ENCODE measurements at regions not wholly inside any gene's neighbourhood (a gene's known extent, or its start where the extent isn't known, plus 50 kb on each side); places are given as distances from the start of the nearest gene placed in this dataset.
A peak's percentile ranks its signal among the peaks of the same experiment; 100 is the strongest.
"Not testable (repeated sequence)": the region's sequence is repeated elsewhere in the genome, so short reads cannot be mapped to it uniquely, and the experiment has no call there.

DNA sequence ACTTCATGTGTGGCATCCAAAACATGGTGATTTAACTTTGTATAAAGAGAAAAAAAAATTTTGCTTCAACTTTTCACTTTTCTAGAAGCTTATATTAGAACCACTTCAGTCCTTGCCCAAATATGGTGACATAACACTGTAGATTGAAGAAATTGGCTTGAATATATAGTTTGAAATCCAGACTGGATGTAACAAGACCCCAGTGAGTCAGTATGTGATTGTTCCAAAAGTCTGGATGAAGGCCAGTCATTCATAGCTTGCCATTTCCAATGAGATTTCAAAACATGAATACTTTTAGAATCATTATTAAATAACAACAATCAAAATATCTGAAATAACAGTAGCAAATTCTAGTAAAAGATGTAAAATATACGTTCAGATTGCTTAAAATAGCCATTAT, 104.8 kb upstream of the FN1 start:
- TF ChIP-seq, protein P1, sequence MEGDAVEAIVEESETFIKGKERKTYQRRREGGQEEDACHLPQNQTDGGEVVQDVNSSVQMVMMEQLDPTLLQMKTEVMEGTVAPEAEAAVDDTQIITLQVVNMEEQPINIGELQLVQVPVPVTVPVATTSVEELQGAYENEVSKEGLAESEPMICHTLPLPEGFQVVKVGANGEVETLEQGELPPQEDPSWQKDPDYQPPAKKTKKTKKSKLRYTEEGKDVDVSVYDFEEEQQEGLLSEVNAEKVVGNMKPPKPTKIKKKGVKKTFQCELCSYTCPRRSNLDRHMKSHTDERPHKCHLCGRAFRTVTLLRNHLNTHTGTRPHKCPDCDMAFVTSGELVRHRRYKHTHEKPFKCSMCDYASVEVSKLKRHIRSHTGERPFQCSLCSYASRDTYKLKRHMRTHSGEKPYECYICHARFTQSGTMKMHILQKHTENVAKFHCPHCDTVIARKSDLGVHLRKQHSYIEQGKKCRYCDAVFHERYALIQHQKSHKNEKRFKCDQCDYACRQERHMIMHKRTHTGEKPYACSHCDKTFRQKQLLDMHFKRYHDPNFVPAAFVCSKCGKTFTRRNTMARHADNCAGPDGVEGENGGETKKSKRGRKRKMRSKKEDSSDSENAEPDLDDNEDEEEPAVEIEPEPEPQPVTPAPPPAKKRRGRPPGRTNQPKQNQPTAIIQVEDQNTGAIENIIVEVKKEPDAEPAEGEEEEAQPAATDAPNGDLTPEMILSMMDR (IDR thresholded peaks at IDR 0.05; ENCODE audit: low read depth, low read length, missing control alignments) = no peak
- H3K4me3 ChIP-seq (replicated peaks; ENCODE audit: low read depth, low read length) = no peak overlapping the region
- DNase-seq (ENCODE audit: extremely low read depth, low read depth) = no peak

DNA sequence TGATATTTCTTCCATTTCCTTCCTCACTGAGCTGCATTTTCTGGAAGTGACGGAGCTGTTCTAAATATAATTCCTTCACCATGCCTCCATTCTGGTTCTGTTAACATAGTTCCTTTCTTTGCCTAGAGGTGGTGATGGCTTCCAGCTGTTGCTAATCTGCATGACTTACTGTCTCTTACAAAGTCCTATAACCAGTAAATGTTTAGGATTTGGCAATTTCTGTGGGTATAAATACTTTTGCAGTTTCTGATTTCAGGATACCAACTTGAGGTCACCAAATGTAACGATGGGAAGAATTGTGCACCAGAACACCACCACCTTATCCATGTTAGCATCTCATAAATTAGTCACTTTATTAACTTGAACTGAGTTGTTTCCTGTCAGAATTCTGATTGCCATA, 101.7 kb upstream of the FN1 start:
- no peak overlapping the region for H3K4me3 ChIP-seq (replicated peaks; ENCODE audit: low read depth, low read length)
- TF ChIP-seq, protein P1 (IDR thresholded peaks at IDR 0.05; ENCODE audit: low read depth, low read length, missing control alignments) = no peak
- DNase-seq (ENCODE audit: extremely low read depth, low read depth) = peak; percentile 61

DNA sequence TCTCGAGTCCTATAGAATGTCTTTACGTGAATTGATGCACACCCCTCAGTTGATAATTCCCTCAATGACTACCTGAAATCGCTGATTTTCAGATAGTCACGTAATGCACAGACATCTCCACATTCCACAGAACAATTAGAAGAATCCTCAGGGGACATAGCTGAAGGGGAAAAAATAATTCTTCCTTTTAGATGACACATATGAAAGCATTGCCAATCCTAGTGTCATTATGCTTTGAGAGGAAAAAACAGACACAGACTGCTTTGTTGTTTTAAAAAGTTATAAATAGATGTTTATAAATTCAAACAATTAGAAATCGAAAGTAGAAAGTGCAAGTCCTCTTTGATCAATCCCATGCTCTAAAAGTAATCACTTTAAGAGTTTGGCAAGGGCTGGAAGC, 100.6 kb upstream of the FN1 start:
- no peak for DNase-seq (ENCODE audit: extremely low read depth, low read depth)
- TF ChIP-seq, protein P1 (IDR thresholded peaks at IDR 0.05; ENCODE audit: low read depth, low read length, missing control alignments) = no peak
- no peak overlapping the region for H3K4me3 ChIP-seq (replicated peaks; ENCODE audit: low read depth, low read length)

DNA sequence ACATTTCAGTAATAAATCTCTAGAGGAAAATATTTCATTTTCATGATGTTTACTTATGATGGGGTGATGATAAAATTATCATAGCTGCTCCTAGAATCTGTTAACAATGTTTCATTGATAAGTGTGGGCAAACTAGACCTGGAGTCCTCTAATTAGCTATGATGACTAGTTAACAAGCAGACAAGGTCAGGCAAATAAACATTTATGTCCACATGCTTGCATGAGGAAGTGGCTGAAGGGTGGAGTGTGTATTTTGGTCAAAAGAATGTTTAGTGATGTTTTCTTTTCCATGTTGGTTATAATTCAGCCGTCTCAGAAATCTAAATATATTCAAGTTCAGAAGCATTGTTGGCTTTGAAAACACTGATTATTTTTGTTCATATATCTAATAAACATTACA, 99.9 kb upstream of the FN1 start:
- no peak overlapping the region for H3K4me3 ChIP-seq (replicated peaks; ENCODE audit: low read depth, low read length)
- TF ChIP-seq, protein P1 (IDR thresholded peaks at IDR 0.05; ENCODE audit: low read depth, low read length, missing control alignments) = no peak
- no peak for DNase-seq (ENCODE audit: extremely low read depth, low read depth)

DNA sequence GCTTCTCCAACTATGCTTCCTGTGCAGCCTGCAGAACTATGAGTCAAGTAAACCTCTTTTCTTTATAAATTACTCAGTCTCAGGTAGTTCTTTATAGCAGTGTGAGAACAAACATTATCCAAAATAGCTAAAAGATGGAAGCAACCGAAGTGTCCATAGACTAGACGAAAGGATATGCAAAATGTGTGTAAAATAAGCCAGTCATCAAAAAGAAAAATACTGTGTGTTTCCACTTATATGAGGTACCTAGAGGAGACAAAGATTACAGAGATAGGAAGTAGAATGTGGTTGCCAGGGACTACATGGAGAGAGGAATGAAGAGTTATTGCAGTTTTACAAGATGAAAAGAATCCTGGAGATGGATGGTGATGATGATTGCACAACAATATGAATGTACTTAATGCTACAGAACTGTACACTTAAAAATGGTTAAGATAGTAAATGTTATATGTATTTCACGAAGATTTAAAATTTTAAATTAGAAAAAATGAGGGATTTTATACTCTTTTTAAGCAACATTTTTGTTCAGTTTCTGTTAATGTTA, 99.3 kb upstream of the FN1 start:
- no peak for DNase-seq (ENCODE audit: extremely low read depth, low read depth)
- TF ChIP-seq, protein P1 (IDR thresholded peaks at IDR 0.05; ENCODE audit: low read depth, low read length, missing control alignments) = no peak
- H3K4me3 ChIP-seq (replicated peaks; ENCODE audit: low read depth, low read length) = no peak overlapping the region

DNA sequence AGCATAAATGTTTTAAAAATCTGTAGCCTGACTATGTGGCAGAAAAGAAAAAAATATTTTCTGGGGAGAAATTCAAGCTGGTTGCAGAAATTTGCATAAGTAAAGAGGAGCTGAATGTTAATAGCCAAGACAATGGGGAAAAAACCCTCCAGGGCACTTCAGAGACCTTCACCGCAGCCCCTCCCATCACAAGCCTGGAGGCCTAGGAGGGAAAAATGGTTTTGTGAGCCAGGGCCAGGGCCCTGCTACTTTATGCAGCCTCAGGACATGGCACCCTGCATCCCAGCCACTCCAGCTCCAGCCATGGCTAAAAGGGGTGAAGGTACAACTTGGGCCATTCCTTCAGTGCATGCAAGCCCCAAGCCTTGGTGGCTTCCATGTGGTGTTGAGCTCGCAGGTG, 97.8 kb upstream of the FN1 start:
- DNase-seq (ENCODE audit: extremely low read depth, low read depth) = not testable (repeated sequence)

DNA sequence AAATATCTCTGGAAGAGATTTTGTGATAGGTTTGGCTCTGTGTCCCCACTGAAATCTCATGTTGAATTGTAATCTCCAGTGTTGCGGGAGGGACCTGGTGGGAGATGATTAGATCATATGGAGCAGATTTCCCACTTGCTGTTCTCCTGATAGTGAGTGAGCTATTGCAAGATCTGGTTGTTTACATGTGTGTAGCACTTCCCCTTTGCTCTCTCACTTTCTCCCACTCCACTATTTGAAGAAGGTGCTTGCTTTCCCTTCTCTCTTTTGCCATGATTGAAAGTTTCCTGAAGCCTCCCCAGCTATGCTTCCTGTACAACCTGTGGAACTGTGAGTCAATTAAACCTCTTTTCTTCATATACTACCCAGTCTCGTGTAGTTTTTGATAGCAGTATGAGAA, 97.0 kb upstream of the FN1 start:
- no peak for DNase-seq (ENCODE audit: extremely low read depth, low read depth)
- no peak overlapping the region for H3K4me3 ChIP-seq (replicated peaks; ENCODE audit: low read depth, low read length)
- TF ChIP-seq, protein P1 (IDR thresholded peaks at IDR 0.05; ENCODE audit: low read depth, low read length, missing control alignments) = no peak

More for the DNA sequence above, 97.8 kb upstream of the FN1 start:
- H3K4me3 ChIP-seq (replicated peaks; ENCODE audit: low read depth, low read length) = not testable (repeated sequence)
